ENCODE measurements at regions not wholly inside any gene's neighbourhood (a gene's known extent, or its start where the extent isn't known, plus 50 kb on each side); places are given as distances from the start of the nearest gene placed in this dataset.

DNA sequence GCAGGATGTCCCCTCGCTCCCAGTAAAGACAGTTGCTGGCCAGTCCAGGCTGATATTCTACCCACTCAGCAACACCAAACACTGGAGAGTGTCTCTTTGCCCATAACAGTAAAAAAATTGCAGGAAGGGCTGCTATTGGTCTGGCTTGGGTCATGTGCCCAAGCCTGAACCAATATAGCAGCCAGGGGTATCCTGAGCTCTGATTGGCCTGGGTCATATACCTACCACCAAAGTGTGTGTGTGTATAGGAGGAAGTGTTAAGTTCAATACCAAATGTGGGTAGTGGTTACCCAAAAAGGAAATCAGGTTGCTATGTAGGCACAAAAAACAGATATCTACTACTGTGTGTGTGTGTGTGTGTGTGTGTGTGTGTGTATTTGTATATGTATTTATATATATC, 373.2 kb downstream of the BCOR start:
- Histone ChIP-seq H3K9me3 (ENCODE audit: low read depth, low read length) (no peaks in the 10 kb centered on the region), H3K4me3 (ENCODE audit: low read length) (no peak overlapping the region), H3K4me1 (ENCODE audit: insufficient read depth, low read length) (no peaks in the 10 kb centered on the region), H3K27me3 (ENCODE audit: insufficient read depth, low read length) (no peaks in the 10 kb centered on the region)

DNA sequence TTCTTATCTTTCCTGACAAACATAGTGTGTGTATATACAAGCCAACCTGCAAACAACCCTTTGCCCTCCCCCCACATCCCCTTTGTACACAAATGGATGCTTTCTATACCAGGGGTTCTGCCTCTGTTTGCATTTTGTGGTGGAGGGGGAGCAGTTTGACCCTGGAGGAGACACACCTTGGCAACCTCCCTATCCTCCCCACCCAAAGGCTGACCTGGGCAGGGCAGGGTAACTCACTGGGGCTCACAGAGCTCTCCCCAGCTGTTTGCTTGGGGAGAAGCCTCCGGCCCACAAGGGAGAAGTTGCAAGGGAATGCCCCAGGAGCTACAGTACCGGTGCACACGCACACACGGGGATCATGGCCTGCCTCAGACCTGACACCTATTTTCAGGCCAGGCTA, 372.6 kb downstream of the BCOR start:
- Histone ChIP-seq H3K27me3 (ENCODE audit: insufficient read depth, low read length) (no peaks in the 10 kb centered on the region), H3K9me3 (ENCODE audit: low read depth, low read length) (no peaks in the 10 kb centered on the region), H3K4me1 (ENCODE audit: insufficient read depth, low read length) (peaks cover under 1% of the 10 kb centered on the region), H3K4me3 (ENCODE audit: low read length) (no peak overlapping the region)

DNA sequence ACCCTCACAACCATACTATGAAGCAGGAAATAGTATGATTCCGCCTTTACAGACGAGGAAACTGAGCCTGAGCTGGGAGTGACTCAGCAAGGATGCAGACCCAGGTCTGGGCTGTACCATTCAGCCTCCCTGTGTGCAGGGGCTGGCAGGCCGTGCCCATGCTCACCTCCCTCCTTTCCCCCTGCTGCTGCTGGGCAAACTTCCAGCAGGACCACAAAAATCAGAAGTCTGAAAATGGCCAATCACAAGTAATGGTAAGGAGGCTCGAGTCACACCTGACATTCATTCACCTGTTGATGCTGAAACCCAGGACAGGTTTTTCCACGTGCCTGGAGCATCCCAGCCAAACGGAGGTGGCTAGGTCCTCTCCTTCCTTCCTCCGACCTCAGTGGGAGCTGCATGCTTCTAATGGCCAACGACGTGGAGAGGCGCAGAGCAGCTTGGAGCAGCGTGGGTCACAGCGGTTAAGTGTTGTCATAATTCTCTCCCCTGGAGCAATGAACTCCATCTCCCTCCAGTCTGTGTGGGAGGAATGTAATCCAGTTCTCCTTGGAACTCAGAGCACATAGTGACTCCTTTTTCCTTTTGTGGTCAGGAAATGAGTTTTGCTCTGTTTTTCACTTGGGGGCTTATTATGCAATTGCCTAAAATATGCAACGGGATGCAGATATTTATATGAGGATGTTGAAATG, 371.7 kb downstream of the BCOR start:
- H3K27me3 ChIP-seq (ENCODE audit: insufficient read depth, low read length), result no peaks in the 10 kb centered on the region
- no peaks in the 10 kb centered on the region for H3K9me3 ChIP-seq (ENCODE audit: low read depth, low read length)
- no peak overlapping the region for H3K4me3 ChIP-seq (ENCODE audit: low read length)
- peaks cover 9% of the 10 kb centered on the region for H3K4me1 ChIP-seq (ENCODE audit: insufficient read depth, low read length)

DNA sequence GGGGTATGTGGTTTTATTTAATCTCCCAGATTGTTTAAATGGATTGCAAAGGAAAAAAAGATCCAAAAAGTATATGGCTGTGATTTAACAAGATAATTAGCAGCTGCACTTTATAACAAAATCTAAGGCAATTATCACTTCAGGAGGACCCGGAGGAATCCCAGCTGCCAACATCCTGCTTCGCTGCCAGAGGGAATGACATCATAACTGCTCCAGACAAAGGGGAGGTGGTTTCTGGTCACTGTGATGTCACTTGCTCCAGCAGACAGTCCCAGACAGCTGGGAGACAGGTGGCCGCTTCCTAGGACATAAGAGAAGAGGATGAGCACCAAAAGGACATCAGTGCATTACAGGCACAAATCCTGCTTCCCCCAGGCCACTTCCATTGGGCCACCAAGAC, 371.0 kb downstream of the BCOR start:
- no peaks in the 10 kb centered on the region for H3K9me3 ChIP-seq (ENCODE audit: low read depth, low read length)
- H3K4me3 ChIP-seq (ENCODE audit: low read length), result no peak overlapping the region
- peaks cover 11% of the 10 kb centered on the region for H3K4me1 ChIP-seq (ENCODE audit: insufficient read depth, low read length)
- H3K27me3 ChIP-seq (ENCODE audit: insufficient read depth, low read length), result no peaks in the 10 kb centered on the region

DNA sequence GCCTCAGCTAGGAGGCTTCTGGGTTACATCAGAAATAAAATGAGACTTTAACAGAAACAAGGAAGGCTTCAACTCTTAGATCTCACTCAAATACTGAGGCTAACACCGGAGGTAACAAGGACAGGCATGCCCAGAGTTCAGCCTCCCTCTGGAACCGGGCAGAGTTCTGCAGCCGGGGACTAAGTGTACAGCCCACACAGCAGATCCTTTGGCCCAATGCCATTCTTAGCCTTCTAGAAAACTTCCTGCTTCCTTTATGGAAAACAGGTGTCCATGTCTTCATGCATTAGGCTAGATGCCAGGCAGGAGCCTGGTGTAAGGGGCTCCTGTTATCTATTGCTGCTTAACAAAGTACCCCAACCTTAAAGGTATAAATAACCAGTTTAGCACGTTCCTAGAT, 369.7 kb downstream of the BCOR start:
- Histone ChIP-seq H3K9me3 (ENCODE audit: low read depth, low read length) (no peaks in the 10 kb centered on the region), H3K4me3 (ENCODE audit: low read length) (no peak overlapping the region), H3K4me1 (ENCODE audit: insufficient read depth, low read length) (peaks cover 11% of the 10 kb centered on the region), H3K27me3 (ENCODE audit: insufficient read depth, low read length) (no peaks in the 10 kb centered on the region)

DNA sequence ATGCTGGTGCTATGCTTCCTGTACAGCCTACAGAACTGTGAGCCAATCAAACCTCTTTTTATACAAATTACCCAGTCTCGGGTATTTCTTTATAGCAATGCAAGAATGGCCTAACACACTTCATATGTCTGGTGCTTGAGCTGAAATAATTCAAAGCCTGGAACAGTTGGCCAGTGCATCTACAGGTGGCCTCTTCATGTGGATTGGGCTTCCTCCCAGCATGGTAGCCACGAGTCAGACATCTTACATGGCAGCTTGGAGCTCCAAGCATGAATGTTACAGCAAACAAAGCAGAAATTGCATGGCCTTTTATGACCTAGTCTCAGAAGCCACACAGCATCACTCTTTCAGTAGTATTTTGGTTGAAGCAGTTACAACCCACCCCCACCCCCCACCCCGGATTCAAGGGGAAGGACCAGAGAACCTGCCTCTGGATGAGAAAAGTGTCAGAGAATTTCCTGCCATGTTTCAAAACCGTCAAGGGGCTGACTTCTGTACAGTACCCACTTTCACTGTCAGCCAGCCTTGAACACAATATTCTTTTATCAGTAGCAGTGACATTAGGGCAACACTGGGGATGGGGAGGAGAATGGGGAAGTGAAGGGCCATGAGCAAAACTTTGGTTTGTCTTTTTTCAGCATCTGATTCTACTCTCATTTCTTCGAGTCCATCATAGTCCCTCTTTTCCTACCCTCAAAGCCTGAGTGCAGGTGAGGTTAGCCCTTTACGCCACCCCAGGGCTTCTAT, 368.7 kb downstream of the BCOR start:
- peaks cover 11% of the 10 kb centered on the region for H3K4me1 ChIP-seq (ENCODE audit: insufficient read depth, low read length)
- H3K4me3 ChIP-seq (ENCODE audit: low read length), result no peak overlapping the region
- no peaks in the 10 kb centered on the region for H3K27me3 ChIP-seq (ENCODE audit: insufficient read depth, low read length)
- no peaks in the 10 kb centered on the region for H3K9me3 ChIP-seq (ENCODE audit: low read depth, low read length)

DNA sequence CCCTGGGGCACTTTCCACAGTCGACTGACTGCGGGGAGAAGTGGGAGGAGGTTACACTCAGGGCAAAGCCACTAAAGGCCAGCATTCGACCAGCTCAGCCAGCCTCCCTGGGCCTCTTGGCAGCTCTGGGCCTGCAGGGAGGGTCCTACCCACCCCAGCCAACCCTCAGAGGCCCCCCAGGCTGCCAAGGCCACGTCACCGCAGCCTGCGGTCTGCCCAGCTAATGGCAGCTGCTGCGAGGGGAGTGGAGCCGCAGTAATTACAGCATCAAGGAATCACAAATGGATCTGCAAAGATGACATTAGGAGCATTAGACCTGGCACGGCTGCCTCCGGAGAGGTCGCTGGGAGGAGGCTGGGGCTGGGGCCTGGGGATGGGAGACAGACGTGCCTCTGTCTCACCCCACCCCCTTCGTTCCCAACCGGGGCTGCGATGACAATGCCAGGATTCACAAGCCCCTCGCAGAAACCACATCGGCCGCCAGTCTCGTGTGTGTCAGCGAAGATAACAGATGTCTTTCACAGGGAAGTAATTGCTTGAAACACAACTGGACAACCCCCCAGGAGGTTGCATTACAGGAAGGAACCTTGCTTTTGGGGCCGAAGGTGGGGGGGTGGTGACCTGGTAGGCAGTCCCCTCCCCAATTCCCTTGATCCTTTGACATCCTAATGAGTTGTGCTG, 367.6 kb downstream of the BCOR start:
- H3K27me3 ChIP-seq (ENCODE audit: insufficient read depth, low read length), result no peaks in the 10 kb centered on the region

DNA sequence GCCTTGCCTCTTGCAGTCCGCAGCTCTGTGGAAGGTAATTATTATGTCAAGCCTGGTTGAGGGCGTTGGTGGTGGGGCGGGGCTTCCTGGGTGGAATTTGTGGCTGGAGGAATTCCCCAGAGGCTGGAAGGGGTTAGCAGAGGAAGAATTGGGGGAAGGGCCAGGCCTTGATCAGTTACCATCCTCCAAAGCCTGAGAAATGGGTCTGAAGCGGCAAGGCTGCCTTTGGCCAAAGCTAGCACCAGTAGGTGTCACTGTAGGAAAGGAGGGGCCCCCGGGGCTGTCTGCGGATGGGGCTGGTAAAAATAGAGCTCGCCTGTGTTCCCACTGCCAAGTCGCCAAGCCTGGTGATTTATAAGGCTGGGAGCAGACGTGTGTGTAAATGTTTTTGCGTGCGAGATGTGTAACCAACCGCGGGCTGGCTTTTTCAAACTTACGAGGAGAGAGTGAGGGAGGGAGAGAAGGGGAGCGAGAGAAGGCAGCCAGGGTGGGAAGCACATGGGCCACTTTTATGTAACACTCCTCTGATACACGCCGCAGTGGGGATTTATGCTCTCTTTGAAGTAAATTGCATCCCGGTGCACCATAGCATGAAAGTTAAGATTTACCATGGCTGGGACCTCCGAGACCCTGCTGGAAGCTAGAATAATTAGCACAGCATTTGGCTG, 367.0 kb downstream of the BCOR start:
- no peak overlapping the region for H3K4me3 ChIP-seq (ENCODE audit: low read length)
- peaks cover 11% of the 10 kb centered on the region for H3K4me1 ChIP-seq (ENCODE audit: insufficient read depth, low read length)
- H3K27me3 ChIP-seq (ENCODE audit: insufficient read depth, low read length), result no peaks in the 10 kb centered on the region
- H3K9me3 ChIP-seq (ENCODE audit: low read depth, low read length), result no peaks in the 10 kb centered on the region

More for the DNA sequence above, 367.6 kb downstream of the BCOR start:
- H3K4me3 ChIP-seq (ENCODE audit: low read length), result no peak overlapping the region
- no peaks in the 10 kb centered on the region for H3K9me3 ChIP-seq (ENCODE audit: low read depth, low read length)
- H3K4me1 ChIP-seq (ENCODE audit: insufficient read depth, low read length), result peaks cover 11% of the 10 kb centered on the region

DNA sequence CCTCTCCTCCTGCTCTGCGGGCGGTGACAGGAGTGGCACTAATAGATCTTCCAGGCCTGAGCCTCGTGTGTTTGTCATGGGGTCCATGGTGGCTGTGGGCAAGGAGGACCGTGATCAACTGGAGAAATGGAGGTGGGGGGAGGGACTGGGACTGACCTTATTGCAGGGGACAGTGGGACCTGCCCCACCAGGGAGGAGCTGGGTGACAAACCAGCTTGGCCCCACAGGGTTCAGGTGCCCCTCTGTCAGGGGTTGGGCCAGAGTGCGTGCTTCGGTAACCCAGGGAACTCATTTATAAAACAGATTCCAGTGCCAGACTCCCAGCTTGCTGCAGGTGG, 366.5 kb downstream of the BCOR start:
- no peaks in the 10 kb centered on the region for H3K9me3 ChIP-seq (ENCODE audit: low read depth, low read length)
- peaks cover 11% of the 10 kb centered on the region for H3K4me1 ChIP-seq (ENCODE audit: insufficient read depth, low read length)
- H3K4me3 ChIP-seq (ENCODE audit: low read length), result no peak overlapping the region
- no peaks in the 10 kb centered on the region for H3K27me3 ChIP-seq (ENCODE audit: insufficient read depth, low read length)

DNA sequence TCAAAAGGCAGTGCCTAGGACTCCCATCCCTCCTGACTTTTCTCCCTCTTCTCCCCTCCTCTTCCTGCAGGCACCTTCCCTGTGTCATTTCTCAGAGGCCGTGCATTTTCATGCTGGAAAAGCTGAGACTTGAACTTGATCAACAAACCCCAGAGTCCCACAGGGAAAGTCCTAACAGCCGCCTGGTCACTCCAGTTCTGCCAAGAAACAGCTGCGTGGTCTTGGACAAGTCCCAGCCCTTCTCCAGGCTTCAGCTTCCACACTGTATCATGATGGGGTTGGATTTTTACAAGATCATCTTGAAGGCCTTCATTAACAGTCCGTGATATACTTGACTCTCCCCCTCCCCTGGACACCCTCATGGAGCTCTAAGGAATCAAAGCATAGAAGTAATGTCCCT, 366.0 kb downstream of the BCOR start:
- Histone ChIP-seq H3K9me3 (ENCODE audit: low read depth, low read length) (no peaks in the 10 kb centered on the region), H3K4me1 (ENCODE audit: insufficient read depth, low read length) (peaks cover 11% of the 10 kb centered on the region), H3K27me3 (ENCODE audit: insufficient read depth, low read length) (no peaks in the 10 kb centered on the region), H3K4me3 (ENCODE audit: low read length) (no peak overlapping the region)

DNA sequence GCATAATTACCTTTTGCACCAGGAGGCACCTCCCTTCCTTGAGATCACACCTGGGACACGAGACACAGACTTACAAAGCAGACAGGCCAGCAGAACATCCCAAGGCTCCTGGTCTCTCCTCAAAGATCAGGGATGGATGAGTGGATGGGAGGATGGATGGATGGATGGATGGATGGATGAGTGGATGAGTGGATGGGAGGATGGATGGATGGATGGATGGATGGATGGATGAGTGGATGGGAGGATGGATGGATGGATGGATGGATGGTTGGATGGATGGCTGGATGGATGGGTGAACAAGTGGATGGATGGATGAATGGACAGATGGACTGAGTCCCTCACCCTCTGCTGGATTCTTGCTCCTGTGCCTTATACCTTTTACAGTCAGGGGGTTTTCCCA, 364.0 kb downstream of the BCOR start:
- no peaks in the 10 kb centered on the region for H3K9me3 ChIP-seq (ENCODE audit: low read depth, low read length)
- no peaks in the 10 kb centered on the region for H3K27me3 ChIP-seq (ENCODE audit: insufficient read depth, low read length)
- H3K4me3 ChIP-seq (ENCODE audit: low read length), result no peak overlapping the region

DNA sequence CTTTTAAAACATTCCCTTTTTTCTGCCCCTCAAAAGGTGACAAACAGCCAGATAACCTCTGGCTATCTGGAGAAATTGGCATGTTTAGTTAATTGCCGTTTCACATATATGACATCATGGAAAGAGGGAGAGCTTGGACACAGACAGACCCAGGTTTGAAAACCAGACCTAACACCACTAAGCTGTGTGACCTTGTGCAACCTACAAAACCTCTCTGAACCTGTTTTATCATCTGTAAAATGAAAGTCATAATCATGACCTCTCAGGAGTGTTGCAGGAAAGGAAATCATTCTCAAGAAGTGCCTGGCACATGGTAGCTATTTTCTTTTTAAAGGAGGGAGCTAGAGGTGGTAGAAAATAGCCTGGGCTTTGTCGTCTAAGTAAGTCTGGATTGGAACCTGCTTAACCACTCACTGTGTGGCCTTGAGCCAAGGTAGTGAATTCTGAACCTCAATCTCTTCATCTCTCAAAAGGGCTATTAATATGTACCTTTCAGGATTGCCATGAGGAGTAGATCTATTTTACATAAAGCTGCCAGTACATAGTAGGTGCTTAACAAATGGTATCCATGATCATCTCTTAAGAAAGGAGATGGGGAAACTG, 363.5 kb downstream of the BCOR start:
- Histone ChIP-seq H3K9me3 (ENCODE audit: low read depth, low read length) (no peaks in the 10 kb centered on the region), H3K4me1 (ENCODE audit: insufficient read depth, low read length) (peaks cover 11% of the 10 kb centered on the region), H3K4me3 (ENCODE audit: low read length) (no peak overlapping the region), H3K27me3 (ENCODE audit: insufficient read depth, low read length) (no peaks in the 10 kb centered on the region)

More for the DNA sequence above, 364.0 kb downstream of the BCOR start:
- peaks cover 11% of the 10 kb centered on the region for H3K4me1 ChIP-seq (ENCODE audit: insufficient read depth, low read length)

DNA sequence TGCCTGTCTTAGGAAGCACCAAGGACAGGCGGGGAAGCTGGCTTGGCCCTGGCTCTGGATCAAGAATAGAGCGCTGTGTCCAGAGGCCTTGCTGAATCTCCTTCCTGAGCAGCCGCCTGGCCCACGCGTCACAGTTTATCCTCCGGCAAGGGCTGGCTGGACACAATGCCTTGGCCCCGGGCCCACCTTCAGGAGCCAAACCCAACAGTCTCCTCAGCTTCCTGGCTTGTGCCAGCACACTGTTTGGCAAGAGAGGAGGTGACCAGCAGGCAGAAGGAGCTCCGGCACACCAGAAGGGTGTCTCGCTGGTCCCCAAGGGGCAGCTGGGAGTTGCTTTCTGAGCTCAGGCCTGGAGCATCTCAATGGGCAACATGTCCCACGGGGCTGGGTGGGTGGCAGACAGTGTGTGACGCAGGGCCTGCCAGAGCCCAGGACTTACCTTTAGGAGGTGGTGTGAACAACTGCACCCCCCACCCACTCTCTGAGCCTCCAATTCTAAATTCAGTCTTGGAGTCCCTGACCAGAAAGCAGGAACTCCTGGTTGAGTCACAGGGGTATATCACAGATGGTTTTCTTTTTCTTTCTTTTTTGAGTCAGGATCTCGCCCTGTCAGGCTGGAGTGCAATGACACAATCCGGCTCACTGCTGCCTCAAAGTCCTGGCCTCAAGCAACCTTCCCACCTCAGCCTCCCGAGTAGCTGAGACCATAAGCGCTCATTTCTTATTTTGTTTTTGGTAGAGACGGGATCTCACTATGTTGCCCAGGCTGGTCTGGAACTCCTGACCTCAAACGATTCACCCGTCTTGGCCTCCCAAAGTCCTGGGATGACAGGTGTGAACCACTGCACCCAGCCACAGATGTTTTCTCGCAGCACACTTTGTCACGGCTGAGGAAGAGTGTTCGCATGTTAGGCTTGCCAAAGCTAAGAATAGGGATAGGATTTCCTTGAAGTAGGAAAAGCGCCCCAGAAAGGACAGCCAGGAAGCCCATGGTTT, 361.2 kb downstream of the BCOR start:
- Histone ChIP-seq H3K27me3 (ENCODE audit: insufficient read depth, low read length) (no peaks in the 10 kb centered on the region), H3K4me3 (ENCODE audit: low read length) (no peak overlapping the region), H3K4me1 (ENCODE audit: insufficient read depth, low read length) (no peaks in the 10 kb centered on the region), H3K9me3 (ENCODE audit: low read depth, low read length) (no peaks in the 10 kb centered on the region)

DNA sequence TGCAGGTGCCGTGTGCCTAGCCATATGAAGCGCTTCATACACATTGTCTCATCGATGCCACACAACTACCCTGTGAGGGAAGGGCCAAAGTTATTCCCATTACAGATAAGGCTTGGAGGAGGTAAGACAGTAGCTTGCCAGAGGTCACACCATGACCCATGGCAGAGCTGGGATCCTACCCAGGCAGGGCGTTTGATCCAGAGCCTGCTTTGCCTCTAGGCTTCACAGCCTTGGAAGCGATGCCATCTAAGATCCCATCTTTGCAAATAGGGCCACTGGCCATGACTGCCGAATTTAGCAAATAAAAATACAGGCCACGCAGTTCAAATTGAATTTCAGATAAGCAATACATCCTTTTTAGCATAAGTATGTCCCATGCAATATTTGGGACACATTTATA, 358.2 kb downstream of the BCOR start:
- no peak overlapping the region for H3K4me3 ChIP-seq (ENCODE audit: low read length)
- H3K9me3 ChIP-seq (ENCODE audit: low read depth, low read length), result no peaks in the 10 kb centered on the region
- H3K4me1 ChIP-seq (ENCODE audit: insufficient read depth, low read length), result no peaks in the 10 kb centered on the region
- no peaks in the 10 kb centered on the region for H3K27me3 ChIP-seq (ENCODE audit: insufficient read depth, low read length)
